Activated B cell treated with CpG ODN at 0.5 μM for 24 hours (primary cell): ENCODE measurements at regions not wholly inside any gene's neighbourhood (a gene's known extent, or its start where the extent isn't known, plus 50 kb on each side); places are given as distances from the start of the nearest gene placed in this dataset.

Source experiments
- ATAC-seq: fragments of 200-7000 bp; cut with Tn5 transposase; one replicate; pipeline ENCODE4 v1.10.0; 2021; ENCODE audit warnings: low read depth, mild to moderate bottlenecking, moderate library complexity
- CTCF ChIA-PET: fragments of 350-600 bp; sonication (Branson Sonifier 250); formaldehyde crosslinking; loops from one replicate; lab custom pipeline; 2021; ENCODE audit warnings: antibody characterized with exemption; lab: Charles Lee
- POLR2A ChIA-PET: fragments of 350-600 bp; sonication (Branson Sonifier 250); formaldehyde crosslinking; loops from one replicate; lab custom pipeline; 2021; ENCODE audit warnings: antibody characterized with exemption; lab: Charles Lee
- DNase-seq: peaks from one replicate; pipeline ENCODE4 v3.0.0; 2022
- H3K27ac Mint-ChIP-seq: one replicate; pipeline ENCODE4 v1.8.0; 2020; ENCODE audit warnings: mixed read lengths
- H3K27me3 Mint-ChIP-seq: one replicate; pipeline ENCODE4 v1.8.0; 2021; ENCODE audit warnings: mixed read lengths
- H3K36me3 Mint-ChIP-seq: one replicate; pipeline ENCODE4 v1.8.0; 2021; ENCODE audit warnings: low read depth, mixed read lengths
- H3K4me1 Mint-ChIP-seq: one replicate; pipeline ENCODE4 v1.8.0; 2021; ENCODE audit warnings: mixed read lengths
- H3K4me3 Mint-ChIP-seq: one replicate; pipeline ENCODE4 v1.8.0; 2020; ENCODE audit warnings: mild to moderate bottlenecking, mixed read lengths
- H3K9me3 Mint-ChIP-seq: one replicate; pipeline ENCODE4 v1.8.0; 2020; ENCODE audit warnings: mixed read lengths
- CTCF ChIP-seq: fragments of 200-600 bp; IDR thresholded peaks from one replicate; pipeline ENCODE4 v1.8.0; 2022; ENCODE audit warnings: antibody characterized with exemption, mild to moderate bottlenecking
- intact Hi-C: fragments of 100-400 bp; cut with micrococcal nuclease; formaldehyde crosslinking; loops from one replicate; pipeline ENCODE4 v1.15.1; 2024

- CTCF ChIA-PET: no interaction called here
- H3K27me3 Mint-ChIP-seq: no peaks in the 10 kb centered on the region
- intact Hi-C loops: no loop called here
Observed at GRCh38 chr11:103779054-103779453, 257.4 kb upstream of the DDI1 start.

GRCh38 chr11:103789952-103790351 lies 246.5 kb upstream of the DDI1 start:
- DNase-seq: no peak
- Mint-ChIP-seq H3K27me3 (peaks cover 3% of the 10 kb centered on the region), H3K4me3 (no peak overlapping the region), H3K27ac (no peak overlapping the region), H3K9me3 (peaks cover 10% of the 10 kb centered on the region), H3K4me1 (no peaks in the 10 kb centered on the region), H3K36me3 (no peaks in the 10 kb centered on the region)
- no peak for ATAC-seq
- ChIA-PET CTCF (no interaction called here), POLR2A (no interaction called here)
- TF ChIP-seq CTCF: no peak
- intact Hi-C loops: no loop called here

More at GRCh38 chr11:103779054-103779453, 257.4 kb upstream of the DDI1 start:
- Mint-ChIP-seq H3K36me3 (no peaks in the 10 kb centered on the region), H3K27ac (no peak overlapping the region), H3K9me3 (peaks cover 2% of the 10 kb centered on the region), H3K4me3 (no peak overlapping the region), H3K4me1 (no peaks in the 10 kb centered on the region)
- no peak for ATAC-seq
- POLR2A ChIA-PET: no interaction called here
- DNase-seq: no peak
- no peak for TF ChIP-seq CTCF

GRCh38 chr11:103792981-103793468 lies 243.4 kb upstream of the DDI1 start:
- H3K9me3 Mint-ChIP-seq: peaks cover 10% of the 10 kb centered on the region
- POLR2A ChIA-PET: no interaction called here
- H3K27me3 Mint-ChIP-seq: peaks cover 2% of the 10 kb centered on the region
- H3K36me3 Mint-ChIP-seq: no peaks in the 10 kb centered on the region
- no peak overlapping the region for H3K27ac Mint-ChIP-seq
- no peak overlapping the region for H3K4me3 Mint-ChIP-seq
- intact Hi-C loops: no loop called here
- no peak for TF ChIP-seq CTCF
- no peaks in the 10 kb centered on the region for H3K4me1 Mint-ChIP-seq
- CTCF ChIA-PET: no interaction called here
- no peak for DNase-seq
- no peak for ATAC-seq

- peaks cover 10% of the 10 kb centered on the region for H3K9me3 Mint-ChIP-seq
- DNase-seq (no peak), ATAC-seq (no peak)
- ChIA-PET POLR2A (no interaction called here), CTCF (no interaction called here)
- no peaks in the 10 kb centered on the region for H3K27me3 Mint-ChIP-seq
- no peaks in the 10 kb centered on the region for H3K4me1 Mint-ChIP-seq
- no peak for TF ChIP-seq CTCF
- H3K4me3 Mint-ChIP-seq: no peak overlapping the region
- H3K27ac Mint-ChIP-seq: no peak overlapping the region
- intact Hi-C loops: no loop called here
- H3K36me3 Mint-ChIP-seq: no peaks in the 10 kb centered on the region
Observed at GRCh38 chr11:103794262-103794661, 242.2 kb upstream of the DDI1 start.

- intact Hi-C loops: no loop called here
- Mint-ChIP-seq H3K27ac (no peak overlapping the region), H3K9me3 (no peaks in the 10 kb centered on the region), H3K4me1 (no peaks in the 10 kb centered on the region), H3K27me3 (no peaks in the 10 kb centered on the region), H3K4me3 (no peak overlapping the region), H3K36me3 (no peaks in the 10 kb centered on the region)
- ChIA-PET POLR2A (no interaction called here), CTCF (no interaction called here)
- ATAC-seq: no peak
- no peak for DNase-seq
- no peak for TF ChIP-seq CTCF
Observed at GRCh38 chr11:103798026-103798425, 238.4 kb upstream of the DDI1 start.
